ENCODE measurements at regions not wholly inside any gene's neighbourhood (a gene's known extent, or its start where the extent isn't known, plus 50 kb on each side); places are given as distances from the start of the nearest gene placed in this dataset.

DNA sequence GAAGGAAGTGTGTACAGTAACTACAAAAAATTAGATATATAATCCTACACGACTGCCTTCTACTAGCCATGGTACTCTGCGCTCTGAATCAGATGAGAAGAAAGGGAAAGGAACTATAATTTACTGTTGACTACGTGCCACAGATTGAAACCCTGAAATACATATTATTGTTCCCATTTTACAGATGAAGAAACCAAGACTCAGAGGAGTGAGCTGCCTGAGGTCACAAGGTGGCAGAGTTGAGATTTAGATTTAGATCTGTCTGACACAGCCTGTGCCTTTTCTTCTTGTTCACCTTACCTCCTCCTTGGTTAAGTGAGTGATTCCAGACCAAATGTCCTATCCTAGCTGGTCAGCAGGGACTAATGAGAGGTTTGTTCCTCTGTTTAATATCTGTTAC is 61.6 kb upstream of the OR4E1 start (continued):
- TF ChIP-seq CTBP2 (IDR thresholded peaks at IDR 0.05; ENCODE audit: borderline replicate concordance, insufficient read depth, insufficient read length, low read length) (no peak), SP1 (IDR thresholded peaks at IDR 0.05; ENCODE audit: low read depth, low read length) (no peak), POLR2A (IDR thresholded peaks at IDR 0.05; ENCODE audit: control extremely low read depth in 1 of 2, low read depth in 2 of 2, low read length in 2 of 2) (no peak)
